Effector CD8-positive, alpha-beta T cell (primary cell): ENCODE measurements at regions not wholly inside any gene's neighbourhood (a gene's known extent, or its start where the extent isn't known, plus 50 kb on each side); places are given as distances from the start of the nearest gene placed in this dataset.
"Not testable (repeated sequence)": the region's sequence is repeated elsewhere in the genome, so short reads cannot be mapped to it uniquely, and the experiment has no call there.

Experiments used
- DNase-seq: peaks from one replicate; lab custom pipeline; 2025; lab: John Stamatoyannopoulos, UW

GRCh38 chr4:67038228-67038566 lies 507.1 kb downstream of the CENPC start:
- DNase-seq: no peak

- no peak for DNase-seq
These were observed 507.6 kb downstream of the CENPC start for GRCh38 chr4:67037504-67038227.

GRCh38 chr4:67036791-67037190 lies 508.5 kb downstream of the CENPC start:
- DNase-seq: no peak

- DNase-seq: no peak
These were observed 509.3 kb downstream of the CENPC start for GRCh38 chr4:67035986-67036385.

GRCh38 chr4:67035501-67035900 lies 509.8 kb downstream of the CENPC start:
- no peak for DNase-seq

GRCh38 chr4:67030636-67031035 lies 514.7 kb downstream of the CENPC start:
- no peak for DNase-seq

- no peak for DNase-seq
These were observed 524.9 kb downstream of the CENPC start for GRCh38 chr4:67020438-67020797.

GRCh38 chr4:67019686-67020437 lies 525.4 kb downstream of the CENPC start:
- DNase-seq: no peak

GRCh38 chr4:67014592-67014991 lies 530.7 kb downstream of the CENPC start:
- no peak for DNase-seq

GRCh38 chr4:67006791-67007190 lies 538.5 kb downstream of the CENPC start:
- no peak for DNase-seq

- no peak for DNase-seq
These were observed 553.8 kb downstream of the CENPC start for GRCh38 chr4:66991521-66991920.

- DNase-seq: no peak
These were observed 570.6 kb downstream of the CENPC start for GRCh38 chr4:66974665-66975064.

GRCh38 chr4:66972087-66972486 lies 573.2 kb downstream of the CENPC start:
- no peak for DNase-seq

GRCh38 chr4:66964467-66964866 lies 580.8 kb downstream of the CENPC start:
- no peak for DNase-seq

- no peak for DNase-seq
These were observed 582.2 kb downstream of the CENPC start for GRCh38 chr4:66963084-66963483.

GRCh38 chr4:66959207-66959606 lies 586.1 kb downstream of the CENPC start:
- DNase-seq: no peak

GRCh38 chr4:66956852-66957251 lies 588.5 kb downstream of the CENPC start:
- DNase-seq: no peak

GRCh38 chr4:66956426-66956825 lies 588.9 kb downstream of the CENPC start:
- DNase-seq: no peak

- DNase-seq: no peak
These were observed 589.5 kb downstream of the CENPC start for GRCh38 chr4:66955784-66956183.

- no peak for DNase-seq
These were observed 595.9 kb downstream of the CENPC start for GRCh38 chr4:66949419-66949818.

- no peak for DNase-seq
These were observed 598.5 kb downstream of the CENPC start for GRCh38 chr4:66946761-66947160.

GRCh38 chr4:66943112-66943511 lies 602.2 kb downstream of the CENPC start:
- DNase-seq: no peak

GRCh38 chr4:66931981-66932380 lies 613.3 kb downstream of the CENPC start:
- not testable (repeated sequence) for DNase-seq

- DNase-seq: no peak
These were observed 615.1 kb downstream of the CENPC start for GRCh38 chr4:66930206-66930605.
